Endothelial cell (in vitro differentiated cells): ENCODE measurements at regions not wholly inside any gene's neighbourhood (a gene's known extent, or its start where the extent isn't known, plus 50 kb on each side); places are given as distances from the start of the nearest gene placed in this dataset.

ENCODE experiments used
- DNase-seq: peaks from one replicate; pipeline ENCODE4 v3.0.0; 2021; ENCODE audit warnings: low spot score
- H3K27ac Mint-ChIP-seq: one replicate; pipeline ENCODE4 v1.8.0; 2021; ENCODE audit warnings: mixed read lengths, inconsistent platforms; ENCODE audit not compliant: unreplicated experiment
- H3K27me3 Mint-ChIP-seq: one replicate; pipeline ENCODE4 v1.8.0; 2021; ENCODE audit warnings: mild to moderate bottlenecking, moderate library complexity, mixed read lengths, inconsistent platforms; ENCODE audit not compliant: unreplicated experiment
- H3K36me3 Mint-ChIP-seq: one replicate; pipeline ENCODE4 v1.8.0; 2021; ENCODE audit warnings: mild to moderate bottlenecking, low read depth, mixed read lengths, inconsistent platforms; ENCODE audit not compliant: unreplicated experiment
- H3K4me1 Mint-ChIP-seq: one replicate; pipeline ENCODE4 v1.8.0; 2021; ENCODE audit warnings: mild to moderate bottlenecking, mixed read lengths, inconsistent platforms; ENCODE audit not compliant: unreplicated experiment
- H3K4me3 Mint-ChIP-seq: one replicate; pipeline ENCODE4 v1.8.0; 2021; ENCODE audit warnings: mild to moderate bottlenecking, mixed read lengths, inconsistent platforms; ENCODE audit not compliant: unreplicated experiment
- H3K9me3 Mint-ChIP-seq: one replicate; pipeline ENCODE4 v1.8.0; 2021; ENCODE audit warnings: mixed read lengths, inconsistent platforms; ENCODE audit not compliant: unreplicated experiment
- TF ChIP-seq, protein P1 (sequence below): fragments of 200-600 bp; sonication (generic); IDR thresholded peaks from one replicate; pipeline ENCODE4 v1.5.0; 2021; ENCODE audit warnings: antibody characterized with exemption; ENCODE audit not compliant: unreplicated experiment

DNA sequence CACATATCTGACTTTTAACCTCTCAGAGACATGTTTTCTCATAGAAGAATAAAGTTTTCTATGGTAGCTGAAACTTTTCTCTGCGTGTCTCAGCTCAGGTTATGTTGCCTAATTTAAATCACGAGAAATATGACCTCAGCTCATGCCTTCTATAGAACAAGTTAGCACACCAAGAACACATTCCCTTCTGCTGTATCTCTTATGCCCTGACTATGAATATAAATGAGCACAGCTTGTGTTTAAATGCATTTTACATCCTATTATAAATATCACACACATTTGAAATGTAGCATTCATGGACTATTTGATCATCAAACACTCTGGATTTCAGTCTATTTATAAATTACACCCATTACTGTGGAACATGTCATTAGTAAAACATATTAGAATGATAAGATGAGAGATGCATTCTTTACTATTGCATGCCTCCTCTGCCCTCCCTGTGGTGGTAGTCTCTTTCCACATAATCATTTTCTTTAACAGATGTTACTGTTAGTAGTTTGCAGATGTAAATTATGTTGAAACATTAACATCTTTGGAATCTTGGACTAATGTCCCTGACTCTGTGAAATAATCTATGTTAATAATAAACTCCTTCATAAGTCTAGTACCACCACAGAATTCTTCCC lies 2044.9 kb upstream of the PCDH20 start:
- H3K9me3 Mint-ChIP-seq = no peaks in the 10 kb centered on the region
- TF ChIP-seq, protein P1, sequence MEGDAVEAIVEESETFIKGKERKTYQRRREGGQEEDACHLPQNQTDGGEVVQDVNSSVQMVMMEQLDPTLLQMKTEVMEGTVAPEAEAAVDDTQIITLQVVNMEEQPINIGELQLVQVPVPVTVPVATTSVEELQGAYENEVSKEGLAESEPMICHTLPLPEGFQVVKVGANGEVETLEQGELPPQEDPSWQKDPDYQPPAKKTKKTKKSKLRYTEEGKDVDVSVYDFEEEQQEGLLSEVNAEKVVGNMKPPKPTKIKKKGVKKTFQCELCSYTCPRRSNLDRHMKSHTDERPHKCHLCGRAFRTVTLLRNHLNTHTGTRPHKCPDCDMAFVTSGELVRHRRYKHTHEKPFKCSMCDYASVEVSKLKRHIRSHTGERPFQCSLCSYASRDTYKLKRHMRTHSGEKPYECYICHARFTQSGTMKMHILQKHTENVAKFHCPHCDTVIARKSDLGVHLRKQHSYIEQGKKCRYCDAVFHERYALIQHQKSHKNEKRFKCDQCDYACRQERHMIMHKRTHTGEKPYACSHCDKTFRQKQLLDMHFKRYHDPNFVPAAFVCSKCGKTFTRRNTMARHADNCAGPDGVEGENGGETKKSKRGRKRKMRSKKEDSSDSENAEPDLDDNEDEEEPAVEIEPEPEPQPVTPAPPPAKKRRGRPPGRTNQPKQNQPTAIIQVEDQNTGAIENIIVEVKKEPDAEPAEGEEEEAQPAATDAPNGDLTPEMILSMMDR = no peak
- H3K4me3 Mint-ChIP-seq = no peak overlapping the region
- H3K27me3 Mint-ChIP-seq = peaks cover 2% of the 10 kb centered on the region
- no peaks in the 10 kb centered on the region for H3K4me1 Mint-ChIP-seq
- no peaks in the 10 kb centered on the region for H3K36me3 Mint-ChIP-seq
- no peak for DNase-seq
- H3K27ac Mint-ChIP-seq = no peak overlapping the region

- Mint-ChIP-seq H3K9me3 (no peaks in the 10 kb centered on the region), H3K4me3 (no peak overlapping the region), H3K27me3 (no peaks in the 10 kb centered on the region), H3K4me1 (no peaks in the 10 kb centered on the region), H3K27ac (no peak overlapping the region), H3K36me3 (no peaks in the 10 kb centered on the region)
- DNase-seq = no peak
- TF ChIP-seq, protein P1 = no peak
Measured at GRCh38 chr13:63457186-63457585, 2041.5 kb upstream of the PCDH20 start.

DNA sequence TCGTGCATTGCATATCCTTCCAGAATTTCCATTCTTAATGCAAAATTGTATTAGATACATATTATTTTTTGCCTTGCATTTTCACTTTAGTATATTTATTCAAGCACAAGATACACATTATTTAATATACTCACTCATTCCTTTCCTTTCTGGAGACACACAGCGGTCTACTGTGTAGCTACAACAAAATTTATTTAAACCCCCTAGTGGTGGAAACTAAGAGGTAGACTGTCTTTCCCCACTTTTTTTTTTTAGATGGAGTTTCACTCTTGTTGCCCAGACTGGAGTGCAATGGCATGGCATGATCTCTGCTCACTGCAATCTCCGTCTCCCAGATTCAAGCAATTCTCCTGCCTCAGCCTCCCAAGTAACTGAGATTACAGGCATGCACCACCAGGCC lies 2040.3 kb upstream of the PCDH20 start:
- DNase-seq = no peak
- H3K27me3 Mint-ChIP-seq = no peaks in the 10 kb centered on the region

GRCh38 chr13:63449550-63449949 lies 2033.9 kb upstream of the PCDH20 start:
- TF ChIP-seq, protein P1 = no peak
- DNase-seq = no peak
- Mint-ChIP-seq H3K4me3 (no peak overlapping the region), H3K36me3 (no peaks in the 10 kb centered on the region), H3K9me3 (no peaks in the 10 kb centered on the region), H3K4me1 (no peaks in the 10 kb centered on the region), H3K27ac (no peak overlapping the region), H3K27me3 (no peaks in the 10 kb centered on the region)

More for the DNA sequence above, 2040.3 kb upstream of the PCDH20 start:
- H3K4me1 Mint-ChIP-seq = no peaks in the 10 kb centered on the region
- H3K27ac Mint-ChIP-seq = no peak overlapping the region
- no peaks in the 10 kb centered on the region for H3K9me3 Mint-ChIP-seq
- TF ChIP-seq, protein P1 = peak; percentile 68
- H3K36me3 Mint-ChIP-seq = no peaks in the 10 kb centered on the region
- no peak overlapping the region for H3K4me3 Mint-ChIP-seq

- no peak for DNase-seq
- Mint-ChIP-seq H3K9me3 (no peaks in the 10 kb centered on the region), H3K27me3 (no peaks in the 10 kb centered on the region), H3K4me1 (no peaks in the 10 kb centered on the region), H3K4me3 (no peak overlapping the region), H3K27ac (no peak overlapping the region), H3K36me3 (no peaks in the 10 kb centered on the region)
- TF ChIP-seq, protein P1 = no peak
Measured at GRCh38 chr13:63448692-63449091, 2033.0 kb upstream of the PCDH20 start.
